RPMI8226 (cell line): ENCODE measurements at regions not wholly inside any gene's neighbourhood (a gene's known extent, or its start where the extent isn't known, plus 50 kb on each side); places are given as distances from the start of the nearest gene placed in this dataset.
"Not testable (repeated sequence)": the region's sequence is repeated elsewhere in the genome, so short reads cannot be mapped to it uniquely, and the experiment has no call there.

ENCODE experiments used
- DNase-seq: peaks from one replicate; pipeline ENCODE4 v3.0.0-alpha.2; 2015

DNA sequence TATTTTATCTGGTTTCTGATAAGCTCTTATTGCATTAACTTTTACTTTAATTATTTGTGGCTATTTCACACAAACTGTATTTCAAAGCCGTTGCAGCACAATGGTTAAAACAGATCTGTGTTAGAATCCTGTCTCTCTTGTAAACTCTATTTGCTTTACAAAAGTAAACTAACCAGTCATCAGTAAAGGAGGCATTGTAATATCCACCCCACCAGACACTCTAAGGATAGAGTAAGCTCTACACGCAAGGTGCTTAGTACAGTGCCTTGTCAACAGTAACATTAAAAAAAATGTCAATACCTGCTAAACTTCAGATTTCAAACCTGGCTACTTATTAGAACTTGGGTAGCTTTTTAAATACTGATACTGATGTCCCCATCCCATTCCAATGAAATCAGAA is 228.4 kb downstream of the RCHY1 start:
- no peak for DNase-seq

GRCh38 chr4:75284831-75285230 is 229.4 kb downstream of the RCHY1 start:
- DNase-seq: no peak

- DNase-seq: not testable (repeated sequence)
These were observed 233.7 kb downstream of the RCHY1 start for GRCh38 chr4:75280461-75280860.

DNA sequence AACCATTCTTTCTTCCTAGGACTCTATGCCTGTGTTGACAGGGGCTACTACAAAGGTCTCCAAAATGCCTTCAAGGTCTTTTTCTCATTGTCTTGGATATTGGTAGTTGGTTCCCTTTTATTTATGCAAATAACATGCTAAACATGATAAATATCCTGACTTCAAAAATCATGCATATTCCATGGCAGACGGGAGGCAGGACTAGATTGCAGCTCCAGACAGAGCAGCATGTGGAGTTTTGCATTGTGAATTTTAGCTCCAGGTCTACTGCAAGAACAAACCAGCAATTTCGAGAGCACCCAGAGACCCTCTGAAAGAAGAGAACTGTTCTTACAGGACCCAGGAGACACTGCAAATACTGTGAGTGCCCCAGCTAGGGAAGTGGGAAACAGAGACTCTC is 254.9 kb downstream of the RCHY1 start:
- DNase-seq: no peak

DNA sequence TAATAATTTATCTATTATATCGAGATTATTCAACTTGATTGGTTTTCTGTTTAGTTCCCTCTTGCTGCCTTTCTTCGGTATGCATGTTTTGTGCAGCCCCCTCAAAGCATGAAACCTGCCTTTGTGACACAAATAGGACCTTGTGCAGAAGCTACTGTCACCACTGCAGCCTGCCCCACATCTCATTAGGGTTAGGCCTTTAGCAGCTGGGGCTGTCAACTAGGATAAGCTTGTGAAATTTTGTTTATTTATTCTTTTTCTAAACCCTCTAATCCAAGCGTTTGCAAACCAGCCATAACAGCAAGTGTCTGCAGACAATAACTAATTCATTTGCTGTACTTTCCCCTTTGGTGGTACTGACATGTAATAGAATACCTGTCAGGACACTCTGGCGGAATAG is 258.9 kb downstream of the RCHY1 start:
- DNase-seq: no peak

DNA sequence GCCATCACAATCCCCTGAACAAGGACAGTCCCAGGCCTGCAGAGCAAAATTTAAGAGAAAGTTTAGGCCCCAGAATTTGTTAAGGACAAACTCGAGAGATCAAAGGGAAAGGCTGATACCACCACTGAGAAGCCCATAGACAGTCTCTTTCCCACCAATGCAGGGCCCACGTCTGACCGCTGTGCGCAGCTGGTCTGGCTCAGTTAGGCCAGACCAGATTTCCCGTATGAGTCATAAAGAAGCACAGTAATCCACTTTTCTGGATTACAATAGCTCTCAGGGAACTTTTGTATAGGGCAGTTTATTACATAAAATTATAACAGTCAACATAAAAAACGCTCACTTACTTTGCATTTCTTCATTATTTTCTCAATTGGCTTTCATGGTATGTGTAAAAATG is 259.5 kb downstream of the RCHY1 start:
- no peak for DNase-seq

GRCh38 chr4:75253094-75253493 is 261.1 kb downstream of the RCHY1 start:
- not testable (repeated sequence) for DNase-seq

DNA sequence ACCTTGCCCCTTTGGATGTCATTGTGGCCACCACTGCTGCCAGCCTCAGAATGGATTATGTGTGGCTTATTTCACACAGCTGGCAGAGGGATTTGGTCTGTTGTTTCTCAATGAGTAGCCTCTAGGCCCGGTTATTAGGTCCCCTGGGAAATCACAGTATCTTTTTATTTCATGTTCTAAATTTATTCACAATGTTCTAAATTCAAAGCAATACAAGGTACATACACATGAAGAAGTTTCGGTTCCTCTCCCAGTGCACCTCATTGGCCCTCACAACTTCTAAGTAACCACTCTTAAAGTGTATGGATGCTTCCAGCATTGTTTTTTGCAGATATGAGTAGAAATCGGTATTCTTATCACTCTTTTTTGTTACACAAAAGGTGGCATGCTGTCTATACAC is 262.7 kb downstream of the RCHY1 start:
- no peak for DNase-seq

DNA sequence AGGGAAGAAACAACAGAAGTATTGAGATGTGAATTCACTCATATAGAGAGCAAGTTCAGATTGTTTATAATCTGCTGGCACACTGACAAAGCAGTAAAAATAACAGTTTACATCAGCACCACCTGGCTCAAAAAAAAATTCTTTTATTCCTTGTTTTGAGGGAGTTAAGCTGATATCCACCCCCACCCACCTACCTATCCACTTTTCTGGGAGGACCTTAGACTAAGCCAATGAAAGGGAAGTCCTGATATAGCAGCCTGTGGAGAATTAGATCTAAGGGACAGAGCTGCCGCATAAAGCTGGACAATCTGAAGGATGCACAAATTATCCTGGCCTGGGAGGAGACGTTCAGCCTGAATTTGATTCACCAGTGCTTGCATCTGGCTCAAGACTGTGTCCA is 264.5 kb downstream of the RCHY1 start:
- DNase-seq: no peak

- DNase-seq: no peak
These were observed 265.3 kb downstream of the RCHY1 start for GRCh38 chr4:75248770-75249407.

DNA sequence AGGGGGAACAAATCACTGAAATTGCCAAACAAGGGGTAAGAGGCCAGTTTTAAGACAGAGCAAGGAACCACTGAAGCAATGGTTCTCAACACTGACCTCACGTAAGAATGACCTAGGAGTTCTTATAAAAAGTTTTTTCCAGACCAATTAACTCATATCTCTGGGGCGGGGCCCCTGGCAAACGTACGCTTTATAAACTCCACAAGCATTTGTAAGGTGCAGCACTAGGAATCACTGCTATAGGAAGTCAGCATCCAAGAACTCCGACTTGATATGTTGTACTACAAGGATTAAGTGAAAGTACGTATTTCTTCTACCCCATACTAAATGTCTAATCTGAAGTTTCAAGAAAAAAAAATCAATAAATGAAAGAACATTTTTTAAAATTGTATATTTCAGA is 269.9 kb downstream of the RCHY1 start:
- no peak for DNase-seq

- no peak for DNase-seq
These were observed 270.6 kb downstream of the RCHY1 start for GRCh38 chr4:75243570-75243969.

DNA sequence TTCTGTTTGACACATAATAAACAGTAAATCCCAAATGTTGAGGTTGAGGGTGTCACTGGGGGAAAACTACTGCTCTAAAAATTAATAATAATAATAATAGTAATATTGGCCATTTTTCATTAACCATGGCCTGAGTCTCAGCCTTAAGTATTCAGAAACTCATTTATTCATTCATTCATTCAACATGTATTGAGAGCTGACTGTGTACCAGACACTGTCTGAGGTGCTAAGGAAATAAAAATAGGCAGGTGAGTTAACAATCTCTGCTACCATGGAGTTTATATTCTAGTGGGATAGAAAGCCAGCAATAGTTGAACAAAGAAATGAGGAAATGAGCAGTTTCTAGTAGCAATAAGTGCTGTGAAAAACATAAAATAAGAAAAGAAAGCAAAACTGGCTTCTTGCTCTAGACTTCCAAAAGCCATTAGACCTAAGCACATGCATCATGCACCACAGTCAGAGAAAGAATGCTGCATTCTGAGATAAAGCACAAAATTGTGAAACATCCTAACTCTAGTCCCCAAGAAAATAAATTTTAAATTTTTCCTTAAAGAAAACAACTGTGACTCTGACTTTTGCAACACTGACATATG is 278.7 kb downstream of the RCHY1 start:
- no peak for DNase-seq

GRCh38 chr4:75232546-75232945 is 281.7 kb downstream of the RCHY1 start:
- DNase-seq: no peak

GRCh38 chr4:75229806-75230570 is 284.2 kb downstream of the RCHY1 start:
- DNase-seq: no peak

DNA sequence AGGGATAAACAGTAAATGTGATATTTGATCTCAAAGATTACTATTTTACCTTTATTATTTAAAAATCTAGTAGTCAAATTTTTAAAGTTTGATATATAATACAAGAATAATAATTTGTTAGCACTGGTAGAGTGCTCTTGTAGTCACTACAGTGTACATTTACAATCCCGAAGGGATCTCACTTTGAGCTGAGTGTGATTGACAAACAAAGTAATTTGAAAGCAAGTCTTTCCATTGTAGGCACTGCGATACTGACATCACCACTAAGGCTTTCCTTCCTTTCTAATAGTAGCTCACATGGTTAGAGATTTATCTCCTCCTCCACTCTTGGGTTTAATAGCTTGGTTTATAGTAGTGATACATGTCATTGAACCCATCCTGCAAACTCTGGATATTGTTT is 280.6 kb downstream of the PARM1 start:
- DNase-seq: no peak

DNA sequence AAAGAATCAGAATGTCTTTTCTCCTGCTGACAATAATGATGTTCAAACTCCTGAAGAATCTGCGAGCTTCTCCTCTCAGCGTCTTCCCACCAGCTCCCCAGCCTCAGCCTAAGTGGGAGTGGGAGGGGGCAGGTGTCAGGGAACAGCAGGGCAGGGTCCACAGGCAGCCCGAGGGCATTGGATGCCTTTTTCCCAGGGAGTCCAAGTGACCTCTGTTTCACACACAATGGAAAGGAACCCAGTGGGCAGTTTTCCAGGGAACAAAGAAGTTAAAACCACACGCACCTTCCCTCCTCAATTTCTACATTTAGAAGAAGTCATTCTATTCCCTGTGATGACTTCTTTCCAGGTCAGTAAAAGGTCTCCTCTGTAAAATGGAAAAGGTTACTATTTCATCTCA is 278.5 kb downstream of the PARM1 start:
- DNase-seq: no peak

DNA sequence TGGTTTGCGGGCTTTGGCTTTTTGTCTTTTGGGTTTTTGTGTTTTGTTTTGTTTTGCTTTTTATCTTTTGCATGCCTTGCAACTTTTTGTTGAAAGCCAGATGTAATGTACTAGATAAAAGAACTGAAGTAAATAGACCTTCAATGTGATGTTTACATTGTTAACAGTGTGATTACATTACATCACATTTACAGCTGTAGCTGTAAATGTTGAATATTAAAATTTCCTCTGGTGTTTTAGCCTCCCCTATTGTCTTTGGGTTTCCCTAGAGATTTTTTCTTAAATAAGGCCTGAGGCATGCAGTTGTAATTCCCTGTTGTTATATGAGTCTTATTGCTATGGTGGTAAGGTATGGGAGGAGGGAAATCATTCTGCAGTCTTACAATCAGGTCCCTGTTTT is 275.0 kb downstream of the PARM1 start:
- DNase-seq: no peak

- DNase-seq: no peak
These were observed 262.2 kb downstream of the PARM1 start for GRCh38 chr4:75195111-75195510.

GRCh38 chr4:75194180-75194579 is 261.3 kb downstream of the PARM1 start:
- DNase-seq: no peak

DNA sequence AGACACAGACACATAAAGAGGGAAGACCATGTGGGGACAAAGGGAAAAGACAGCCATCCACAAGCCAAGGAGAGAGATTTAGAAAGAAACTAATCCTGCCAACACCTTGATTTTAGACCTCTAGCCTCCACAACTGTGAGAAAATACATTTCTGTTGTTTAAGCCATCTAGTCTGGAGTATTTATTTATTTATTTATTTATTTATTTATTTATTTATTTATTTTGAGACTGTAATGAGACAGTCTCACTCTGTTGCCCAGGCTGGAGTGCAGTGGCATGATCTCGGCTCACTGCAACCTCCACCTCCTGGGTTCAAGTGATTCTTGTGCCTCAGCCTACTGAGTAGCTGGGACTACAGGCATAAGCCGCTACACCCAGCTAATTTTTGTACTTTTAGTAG is 259.3 kb downstream of the PARM1 start:
- not testable (repeated sequence) for DNase-seq

- no peak for DNase-seq
These were observed 256.9 kb downstream of the PARM1 start for GRCh38 chr4:75189711-75190335.

DNA sequence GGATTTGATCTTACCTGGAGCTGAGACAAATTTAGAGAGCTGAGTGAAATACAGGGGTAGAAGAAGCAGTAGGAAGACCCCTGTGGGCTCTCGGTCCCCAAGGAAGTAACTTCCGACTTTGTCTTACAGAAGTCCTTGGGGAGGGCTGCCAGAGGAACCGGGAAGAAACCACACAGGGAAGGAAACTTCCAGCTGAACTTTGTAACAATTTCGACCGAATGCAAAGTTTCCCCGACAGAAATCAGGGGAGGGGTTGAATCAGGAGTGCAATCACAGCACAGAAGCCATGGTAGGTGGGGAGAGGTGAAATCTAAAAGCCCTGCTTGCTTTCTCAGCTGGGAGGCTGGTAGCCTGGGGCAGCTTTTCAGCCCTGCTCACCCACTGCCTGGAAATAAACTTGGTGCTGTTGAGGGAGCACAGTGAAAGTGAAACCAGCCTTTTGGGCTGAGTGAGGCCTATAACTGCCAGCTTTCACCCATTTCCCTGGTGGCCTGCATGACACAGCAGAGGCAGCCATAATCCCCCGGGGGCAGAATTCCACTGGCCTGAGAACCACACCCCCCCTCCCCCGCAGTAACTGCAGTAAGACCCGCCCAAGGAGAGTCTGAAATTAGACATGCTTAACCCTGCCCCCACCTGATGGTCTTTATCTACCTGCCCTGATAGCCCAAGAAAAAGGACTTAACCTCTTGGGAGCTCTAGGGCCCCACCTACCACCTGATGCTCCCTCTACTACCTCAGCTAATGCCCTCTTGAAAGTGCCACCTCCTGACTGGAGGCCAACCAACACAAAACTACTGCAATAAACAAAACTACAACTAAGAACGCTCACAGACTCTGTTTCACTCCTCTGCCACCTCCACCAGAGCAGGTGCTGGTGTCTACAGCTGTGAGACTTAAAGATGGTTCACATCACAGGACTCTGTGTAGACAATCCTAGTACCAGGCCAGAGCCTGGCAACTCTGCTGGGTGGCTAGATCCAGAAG is 248.2 kb downstream of the PARM1 start:
- peak; percentile 86 for DNase-seq
